Lower leg skin (tissue), 3 donors: ENCODE measurements at regions not wholly inside any gene's neighbourhood (a gene's known extent, or its start where the extent isn't known, plus 50 kb on each side); places are given as distances from the start of the nearest gene placed in this dataset.

ENCODE experiments used
- POLR2A ChIP-seq, 2 donors: fragments of 450-650 bp; IDR thresholded peaks; one replicate each; pipeline ENCODE4 v1.6.1; 2016 to 2017; ENCODE audit warnings: antibody characterized with exemption in 2 of 2, mild to moderate bottlenecking in 1 of 2, moderate library complexity in 1 of 2
- TF ChIP-seq, protein P1 (sequence below), 3 donors: fragments of 450-650 bp; IDR thresholded peaks; one replicate each; pipeline ENCODE4 v1.5.1; 2016; ENCODE audit warnings: antibody characterized with exemption in 3 of 3, mild to moderate bottlenecking in 3 of 3, moderate library complexity in 2 of 3

DNA sequence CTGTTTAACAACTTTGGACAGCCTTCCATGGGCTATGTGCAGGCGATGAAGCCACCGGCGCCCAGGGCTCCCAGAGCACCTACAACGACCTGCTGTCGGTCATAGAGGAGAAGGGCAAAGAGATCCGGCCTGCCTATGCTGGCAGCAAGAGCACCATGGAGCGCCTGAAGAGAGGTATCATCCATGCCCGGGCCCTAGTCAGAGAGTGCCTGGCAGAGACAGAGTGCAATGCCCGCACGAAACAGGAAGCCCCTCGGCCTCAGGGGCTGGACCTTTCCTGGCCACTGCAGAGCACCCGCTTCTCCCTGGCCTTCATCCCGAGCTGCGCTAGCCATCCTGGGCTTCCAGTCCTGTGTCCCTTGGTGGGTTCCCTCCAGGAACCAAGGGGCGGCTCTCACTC is 497.0 kb upstream of the PHF14 start:
- no peak for TF ChIP-seq POLR2A (IDR thresholded peaks at IDR 0.05)
- TF ChIP-seq, protein P1, sequence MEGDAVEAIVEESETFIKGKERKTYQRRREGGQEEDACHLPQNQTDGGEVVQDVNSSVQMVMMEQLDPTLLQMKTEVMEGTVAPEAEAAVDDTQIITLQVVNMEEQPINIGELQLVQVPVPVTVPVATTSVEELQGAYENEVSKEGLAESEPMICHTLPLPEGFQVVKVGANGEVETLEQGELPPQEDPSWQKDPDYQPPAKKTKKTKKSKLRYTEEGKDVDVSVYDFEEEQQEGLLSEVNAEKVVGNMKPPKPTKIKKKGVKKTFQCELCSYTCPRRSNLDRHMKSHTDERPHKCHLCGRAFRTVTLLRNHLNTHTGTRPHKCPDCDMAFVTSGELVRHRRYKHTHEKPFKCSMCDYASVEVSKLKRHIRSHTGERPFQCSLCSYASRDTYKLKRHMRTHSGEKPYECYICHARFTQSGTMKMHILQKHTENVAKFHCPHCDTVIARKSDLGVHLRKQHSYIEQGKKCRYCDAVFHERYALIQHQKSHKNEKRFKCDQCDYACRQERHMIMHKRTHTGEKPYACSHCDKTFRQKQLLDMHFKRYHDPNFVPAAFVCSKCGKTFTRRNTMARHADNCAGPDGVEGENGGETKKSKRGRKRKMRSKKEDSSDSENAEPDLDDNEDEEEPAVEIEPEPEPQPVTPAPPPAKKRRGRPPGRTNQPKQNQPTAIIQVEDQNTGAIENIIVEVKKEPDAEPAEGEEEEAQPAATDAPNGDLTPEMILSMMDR (IDR thresholded peaks at IDR 0.05) = no peak
